HL-60 (cell line): ENCODE measurements at regions not wholly inside any gene's neighbourhood (a gene's known extent, or its start where the extent isn't known, plus 50 kb on each side); places are given as distances from the start of the nearest gene placed in this dataset.

ENCODE experiments used
- CTCF ChIP-seq: IDR thresholded peaks from one replicate; pipeline ENCODE4 v1.5.1; 2011; ENCODE audit warnings: low read length, control low read depth, inconsistent platforms; ENCODE audit not compliant: insufficient read depth
- GABPA ChIP-seq: IDR thresholded peaks from 2 replicates; pipeline ENCODE4 v1.6.1; 2012; ENCODE audit warnings: low read depth

- TF ChIP-seq CTCF = no peak
- no peak for TF ChIP-seq GABPA
These were observed 391.0 kb downstream of the ZIC4 start for GRCh38 chr3:147015334-147015733.
